ENCODE measurements at regions not wholly inside any gene's neighbourhood (a gene's known extent, or its start where the extent isn't known, plus 50 kb on each side); places are given as distances from the start of the nearest gene placed in this dataset.

DNA sequence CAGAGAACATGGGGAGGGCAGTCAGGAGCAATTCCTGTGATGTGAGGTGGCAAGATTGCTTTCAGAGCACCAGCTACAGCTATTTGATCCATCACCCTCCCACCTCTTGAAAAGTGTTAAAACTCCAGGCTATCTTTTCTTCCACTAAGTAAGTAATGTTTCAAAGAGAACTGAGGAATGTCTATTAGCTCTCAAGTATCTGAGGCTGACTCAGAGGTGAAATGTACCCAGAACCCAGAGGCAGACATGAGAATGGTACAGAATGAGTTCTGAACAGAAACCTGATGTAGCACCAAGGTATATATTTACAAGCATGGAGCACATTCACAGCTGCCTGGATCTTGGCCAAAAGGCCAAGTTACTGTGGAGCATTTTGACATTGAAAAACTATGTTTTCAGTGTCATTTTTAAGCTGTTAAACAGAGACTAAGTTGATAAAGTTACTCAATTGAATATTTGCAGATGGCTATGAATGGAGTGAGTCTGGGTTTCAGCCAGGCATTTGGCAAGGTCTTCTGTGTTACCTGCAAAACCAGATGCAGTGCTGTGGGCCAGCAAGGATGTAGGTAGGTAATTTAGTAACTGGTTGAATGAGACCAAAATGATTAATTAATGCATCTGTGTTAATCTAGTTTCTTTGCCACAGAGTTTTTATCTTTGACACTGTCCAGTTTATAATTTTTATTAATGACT lies 227.7 kb upstream of the CD96 start:
- Histone ChIP-seq H2AFZ (ENCODE audit: low read length) (no peak overlapping the region), H3K36me3 (ENCODE audit: control insufficient read depth, insufficient read depth, low read length) (no peaks in the 10 kb centered on the region), H3K9me3 (ENCODE audit: control insufficient read depth, insufficient read depth, low read depth, low read length) (no peaks in the 10 kb centered on the region), H3K9ac (ENCODE audit: insufficient read depth, low read length) (no peak overlapping the region), H3K27me3 (ENCODE audit: control insufficient read depth, insufficient read depth, low read length) (no peaks in the 10 kb centered on the region), H3K4me3 (replicated peaks in 1 of 4; ENCODE audit: control extremely low read depth in 1 of 4, insufficient read depth in 1 of 4, low read depth in 3 of 4, low read length in 4 of 4) (no peak overlapping the region), H3K4me1 (ENCODE audit: control insufficient read depth, extremely low read depth, insufficient read depth, low read length) (no peaks in the 10 kb centered on the region), H3K27ac (ENCODE audit: insufficient read depth, low read length) (no peak overlapping the region), H3K4me2 (ENCODE audit: extremely low read depth, insufficient read depth, low read length) (no peak overlapping the region), H3K79me2 (ENCODE audit: control insufficient read depth, insufficient read depth, low read length) (no peaks in the 10 kb centered on the region), H4K20me1 (ENCODE audit: control insufficient read depth, extremely low read depth, insufficient read depth, low read length) (no peaks in the 10 kb centered on the region)
- peak in 1 of 2 donors; percentile 70 for DNase-seq (ENCODE audit: low read depth in 2 of 2)
- TF ChIP-seq, protein P1, sequence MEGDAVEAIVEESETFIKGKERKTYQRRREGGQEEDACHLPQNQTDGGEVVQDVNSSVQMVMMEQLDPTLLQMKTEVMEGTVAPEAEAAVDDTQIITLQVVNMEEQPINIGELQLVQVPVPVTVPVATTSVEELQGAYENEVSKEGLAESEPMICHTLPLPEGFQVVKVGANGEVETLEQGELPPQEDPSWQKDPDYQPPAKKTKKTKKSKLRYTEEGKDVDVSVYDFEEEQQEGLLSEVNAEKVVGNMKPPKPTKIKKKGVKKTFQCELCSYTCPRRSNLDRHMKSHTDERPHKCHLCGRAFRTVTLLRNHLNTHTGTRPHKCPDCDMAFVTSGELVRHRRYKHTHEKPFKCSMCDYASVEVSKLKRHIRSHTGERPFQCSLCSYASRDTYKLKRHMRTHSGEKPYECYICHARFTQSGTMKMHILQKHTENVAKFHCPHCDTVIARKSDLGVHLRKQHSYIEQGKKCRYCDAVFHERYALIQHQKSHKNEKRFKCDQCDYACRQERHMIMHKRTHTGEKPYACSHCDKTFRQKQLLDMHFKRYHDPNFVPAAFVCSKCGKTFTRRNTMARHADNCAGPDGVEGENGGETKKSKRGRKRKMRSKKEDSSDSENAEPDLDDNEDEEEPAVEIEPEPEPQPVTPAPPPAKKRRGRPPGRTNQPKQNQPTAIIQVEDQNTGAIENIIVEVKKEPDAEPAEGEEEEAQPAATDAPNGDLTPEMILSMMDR (conservative IDR thresholded peaks at IDR 0.05 in 1 of 2, IDR thresholded peaks at IDR 0.05 in 1 of 2; ENCODE audit: low read depth in 1 of 2, low read length in 2 of 2), result no peak
- no peak for TF ChIP-seq EZH2 (IDR thresholded peaks at IDR 0.05; ENCODE audit: low read length, missing control alignments)

DNA sequence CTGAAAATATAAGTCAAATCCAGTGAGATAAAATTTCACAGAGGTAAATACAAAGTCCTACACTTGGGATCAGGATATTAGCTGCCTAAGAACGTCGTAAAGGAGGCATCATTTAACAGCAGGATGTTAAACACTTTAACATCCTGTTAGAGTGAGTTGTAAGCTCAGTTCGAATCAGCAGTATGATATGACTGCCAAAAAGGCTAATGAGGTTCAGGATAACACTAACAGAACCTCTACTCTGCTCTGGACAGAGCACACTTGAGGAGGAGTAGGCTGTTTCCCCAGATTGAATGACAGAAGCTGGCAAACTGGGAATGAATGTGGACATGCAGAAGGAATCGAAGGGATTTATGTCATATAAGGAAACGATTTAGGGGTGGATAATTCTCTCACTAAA lies 227.1 kb upstream of the CD96 start:
- Histone ChIP-seq H3K4me3 (replicated peaks in 1 of 4; ENCODE audit: control extremely low read depth in 1 of 4, insufficient read depth in 1 of 4, low read depth in 3 of 4, low read length in 4 of 4) (no peak overlapping the region), H4K20me1 (ENCODE audit: control insufficient read depth, extremely low read depth, insufficient read depth, low read length) (no peaks in the 10 kb centered on the region), H3K27me3 (ENCODE audit: control insufficient read depth, insufficient read depth, low read length) (no peaks in the 10 kb centered on the region), H3K9ac (ENCODE audit: insufficient read depth, low read length) (no peak overlapping the region), H3K4me1 (ENCODE audit: control insufficient read depth, extremely low read depth, insufficient read depth, low read length) (no peaks in the 10 kb centered on the region), H3K27ac (ENCODE audit: insufficient read depth, low read length) (no peak overlapping the region), H2AFZ (ENCODE audit: low read length) (no peak overlapping the region), H3K9me3 (ENCODE audit: control insufficient read depth, insufficient read depth, low read depth, low read length) (no peaks in the 10 kb centered on the region), H3K79me2 (ENCODE audit: control insufficient read depth, insufficient read depth, low read length) (no peaks in the 10 kb centered on the region), H3K36me3 (ENCODE audit: control insufficient read depth, insufficient read depth, low read length) (no peaks in the 10 kb centered on the region), H3K4me2 (ENCODE audit: extremely low read depth, insufficient read depth, low read length) (no peak overlapping the region)
- DNase-seq (ENCODE audit: low read depth in 2 of 2), result no peak
- no peak for TF ChIP-seq EZH2 (IDR thresholded peaks at IDR 0.05; ENCODE audit: low read length, missing control alignments)
- TF ChIP-seq, protein P1 (conservative IDR thresholded peaks at IDR 0.05 in 1 of 2, IDR thresholded peaks at IDR 0.05 in 1 of 2; ENCODE audit: low read depth in 1 of 2, low read length in 2 of 2), result no peak

DNA sequence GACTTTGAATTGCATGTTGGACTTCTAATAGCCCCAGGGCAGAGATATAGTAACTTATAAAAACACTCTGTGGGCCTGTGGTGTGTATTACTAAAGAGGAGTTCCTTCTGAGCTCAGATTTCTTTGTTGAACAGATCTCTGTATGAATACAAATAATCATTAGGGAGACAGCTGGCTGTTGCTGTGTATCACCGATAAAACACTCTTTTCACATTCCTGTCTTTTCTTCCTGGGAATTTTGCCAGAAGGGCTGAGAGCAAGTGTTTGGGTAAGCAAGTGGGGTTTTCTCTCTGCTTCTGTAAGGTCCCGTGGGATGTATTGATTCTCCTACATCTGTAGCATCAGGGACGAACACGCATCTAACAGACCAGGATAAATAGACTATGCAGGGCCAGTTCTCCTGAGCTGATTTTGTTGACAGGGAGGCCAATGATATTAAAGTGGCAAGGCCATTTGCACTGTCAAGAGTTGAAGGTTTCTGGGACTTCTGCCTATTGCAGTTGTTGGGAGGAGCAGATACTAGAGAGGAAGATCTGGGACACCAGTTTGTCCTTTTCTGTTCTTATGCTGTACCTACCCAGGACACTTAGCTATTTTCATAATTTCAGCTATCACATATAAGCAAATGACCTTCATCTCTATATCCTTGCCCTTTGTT lies 225.9 kb upstream of the CD96 start:
- Histone ChIP-seq H3K4me2 (ENCODE audit: extremely low read depth, insufficient read depth, low read length) (no peak overlapping the region), H4K20me1 (ENCODE audit: control insufficient read depth, extremely low read depth, insufficient read depth, low read length) (no peaks in the 10 kb centered on the region), H3K4me1 (ENCODE audit: control insufficient read depth, extremely low read depth, insufficient read depth, low read length) (no peaks in the 10 kb centered on the region), H3K79me2 (ENCODE audit: control insufficient read depth, insufficient read depth, low read length) (no peaks in the 10 kb centered on the region), H2AFZ (ENCODE audit: low read length) (no peak overlapping the region), H3K27me3 (ENCODE audit: control insufficient read depth, insufficient read depth, low read length) (no peaks in the 10 kb centered on the region), H3K9me3 (ENCODE audit: control insufficient read depth, insufficient read depth, low read depth, low read length) (no peaks in the 10 kb centered on the region), H3K36me3 (ENCODE audit: control insufficient read depth, insufficient read depth, low read length) (no peaks in the 10 kb centered on the region), H3K9ac (ENCODE audit: insufficient read depth, low read length) (no peak overlapping the region), H3K4me3 (replicated peaks in 1 of 4; ENCODE audit: control extremely low read depth in 1 of 4, insufficient read depth in 1 of 4, low read depth in 3 of 4, low read length in 4 of 4) (no peak overlapping the region), H3K27ac (ENCODE audit: insufficient read depth, low read length) (no peak overlapping the region)
- peak; percentile 79 to 83 for DNase-seq (ENCODE audit: low read depth in 2 of 2)
- TF ChIP-seq EZH2 (IDR thresholded peaks at IDR 0.05; ENCODE audit: low read length, missing control alignments), result no peak
- TF ChIP-seq, protein P1 (conservative IDR thresholded peaks at IDR 0.05 in 1 of 2, IDR thresholded peaks at IDR 0.05 in 1 of 2; ENCODE audit: low read depth in 1 of 2, low read length in 2 of 2), result no peak

Data from fibroblast of lung (primary cell).